Muscle of arm (tissue), 1 donor: ENCODE measurements at regions not wholly inside any gene's neighbourhood (a gene's known extent, or its start where the extent isn't known, plus 50 kb on each side); places are given as distances from the start of the nearest gene placed in this dataset.
A peak's percentile ranks its signal among the peaks of the same experiment; 100 is the strongest.

ENCODE experiments used
- DNase-seq: peaks from one replicate; pipeline ENCODE4 v3.0.0-alpha.2; 2013

DNA sequence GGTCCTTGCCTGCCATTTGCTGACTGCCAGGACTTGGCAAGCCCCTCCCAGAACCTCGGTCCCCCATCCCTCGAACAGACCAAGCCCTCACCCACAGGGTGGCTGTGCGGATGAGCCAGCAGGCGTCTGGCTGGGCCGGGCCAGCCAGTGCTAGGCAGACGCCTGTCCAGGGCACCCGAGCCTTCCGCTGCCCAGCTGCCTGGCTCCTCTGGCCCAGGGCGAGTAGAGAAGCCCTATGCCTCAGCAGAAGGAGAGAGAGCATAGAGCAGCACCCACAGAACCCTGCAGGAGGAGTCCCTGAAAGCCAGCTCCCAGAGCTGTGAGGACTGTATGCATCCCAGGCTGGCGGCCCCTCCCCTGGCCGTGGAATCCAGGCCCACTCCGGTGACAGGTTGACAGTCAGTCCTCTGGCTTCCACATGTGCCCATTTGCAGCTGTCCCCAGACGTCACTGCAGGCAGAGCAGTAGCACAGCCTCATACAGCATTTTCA is 62.1 kb upstream of the GLI2 start:
- DNase-seq = no peak

DNA sequence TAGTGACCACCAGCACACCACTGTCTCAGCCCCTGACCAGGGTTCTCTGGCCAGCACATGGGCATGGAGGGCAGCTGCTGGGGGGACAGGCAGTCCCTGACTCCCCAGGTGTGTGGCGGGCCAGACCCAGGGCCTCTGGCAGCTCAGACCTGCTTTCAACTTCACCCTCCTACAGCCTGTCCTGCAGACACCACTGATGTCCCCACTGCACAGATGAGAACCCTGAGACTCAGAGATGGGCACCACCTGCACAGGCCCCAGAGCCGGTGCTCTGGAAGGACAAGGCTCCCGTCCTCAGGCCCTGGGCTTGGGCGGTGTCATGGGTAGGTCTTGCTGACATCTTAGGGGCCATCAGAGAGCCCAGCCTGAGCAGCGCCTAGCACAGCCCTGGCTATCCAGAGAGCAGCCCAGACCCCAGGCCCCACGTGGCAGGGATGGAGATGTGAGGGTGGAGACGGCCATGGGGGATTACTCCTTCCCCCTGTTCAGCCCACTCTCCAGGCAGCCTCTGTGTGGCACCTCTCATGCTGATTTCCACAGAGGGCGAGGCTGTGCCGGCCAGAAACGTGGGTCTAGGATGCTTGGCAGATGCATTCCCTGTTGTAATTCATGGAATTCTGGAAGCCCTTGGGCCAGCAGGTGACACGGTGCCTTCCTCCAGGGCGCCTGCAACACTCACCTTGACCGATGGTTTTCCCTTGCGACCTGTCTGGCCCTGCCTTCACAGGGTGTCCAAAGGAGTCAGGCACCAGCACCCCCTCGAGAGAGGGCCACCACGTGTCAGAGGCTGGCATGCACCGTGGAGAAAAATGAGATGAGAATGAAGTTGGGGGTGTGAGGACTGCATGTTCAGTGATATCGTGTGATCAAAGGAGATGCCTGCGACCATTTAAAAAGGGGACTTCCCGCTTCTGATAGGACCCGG is 61.2 kb upstream of the GLI2 start:
- no peak for DNase-seq

DNA sequence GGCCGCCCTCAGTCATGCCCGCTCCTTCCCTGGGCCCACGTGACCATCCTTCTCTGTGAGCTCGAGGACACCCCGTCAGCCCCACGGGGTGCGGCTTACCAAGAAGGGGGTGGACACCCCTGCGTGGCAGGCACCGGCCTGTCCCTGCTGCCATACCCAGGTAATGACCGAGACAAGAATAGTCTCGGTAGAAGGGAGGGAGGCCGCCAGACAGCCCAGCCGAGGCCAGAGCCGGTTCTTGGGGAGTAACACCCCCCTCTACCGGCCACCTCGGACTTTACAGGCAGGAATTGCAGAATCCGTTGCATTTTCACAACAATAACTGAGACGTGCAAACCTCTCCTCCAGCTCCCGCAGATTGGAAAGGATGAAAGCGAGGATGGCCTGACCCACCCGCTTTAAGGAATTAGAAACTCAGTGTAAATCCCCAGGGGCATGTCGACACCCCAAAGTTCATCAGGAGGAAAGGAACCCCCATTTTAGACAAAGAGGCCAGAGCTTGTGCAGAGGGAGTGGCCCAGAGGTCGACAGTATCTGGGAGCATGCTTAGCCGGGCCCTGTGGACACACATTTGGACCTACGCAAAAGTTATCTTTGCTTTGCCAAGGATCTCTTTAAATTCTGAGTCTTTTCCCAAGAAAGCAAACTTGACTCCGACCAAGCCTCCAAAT is 60.1 kb upstream of the GLI2 start:
- no peak for DNase-seq

DNA sequence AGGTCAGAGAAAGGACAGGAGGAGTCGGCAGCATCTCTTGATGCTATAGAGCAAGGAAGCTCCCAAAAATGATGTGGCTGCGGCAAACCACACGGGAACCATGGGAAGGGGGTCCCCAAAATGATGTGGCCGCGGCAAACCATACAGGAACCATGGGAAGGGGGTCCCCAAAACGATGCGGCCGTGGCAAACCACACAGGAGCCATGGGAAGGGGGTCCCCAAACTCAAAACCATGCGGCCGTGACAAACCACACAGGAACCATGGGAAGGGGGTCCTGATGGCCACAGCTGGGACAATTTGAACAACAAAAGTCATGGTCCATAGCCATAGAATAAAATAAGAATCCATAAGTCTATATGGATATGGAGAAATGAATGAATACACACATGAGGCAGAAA is 58.4 kb upstream of the GLI2 start:
- DNase-seq = no peak

DNA sequence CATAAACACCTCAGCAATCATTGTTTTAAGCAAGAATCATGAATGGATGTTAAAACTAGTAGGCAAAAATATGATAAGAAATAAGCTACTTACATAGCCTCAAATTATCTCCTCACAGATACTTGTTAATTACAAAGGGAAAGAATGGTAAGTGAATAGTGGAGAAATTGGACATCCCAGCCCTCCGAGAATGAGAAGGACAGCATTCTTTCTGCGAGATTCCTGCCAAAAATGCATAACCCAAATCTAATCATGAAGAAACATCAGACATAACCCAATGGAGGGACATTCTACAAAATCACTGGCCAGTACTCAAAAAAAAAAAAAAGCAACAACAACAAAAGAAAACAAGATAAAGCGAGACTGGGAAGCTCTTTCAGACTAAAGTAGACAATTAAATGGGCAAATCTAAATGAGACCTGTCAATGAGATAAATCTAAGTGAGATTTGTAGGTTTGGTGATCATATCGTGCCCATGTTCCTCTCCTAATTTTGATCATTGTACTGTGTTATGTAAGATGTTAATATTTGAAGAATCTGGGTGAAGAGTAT is 57.9 kb upstream of the GLI2 start:
- no peak for DNase-seq

DNA sequence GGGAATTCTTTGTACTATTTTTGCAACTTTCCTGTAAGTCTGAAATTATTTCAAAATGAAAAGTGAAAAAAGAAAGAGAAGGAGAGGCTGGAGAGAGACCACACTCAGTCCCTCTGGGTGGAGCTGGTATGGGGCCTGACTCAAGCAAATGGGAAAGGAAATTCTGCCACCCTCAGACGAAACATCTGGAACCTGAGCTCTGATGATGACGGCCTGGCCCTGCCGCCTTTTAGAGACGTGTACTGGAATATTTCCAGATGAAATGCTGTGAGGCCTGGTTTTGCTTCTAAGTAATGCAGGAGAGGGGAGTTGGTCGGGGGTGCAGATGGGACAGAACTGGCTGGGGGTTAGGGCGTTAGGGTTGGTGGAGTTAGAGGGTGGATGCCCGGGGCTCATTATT is 57.4 kb upstream of the GLI2 start:
- no peak for DNase-seq

DNA sequence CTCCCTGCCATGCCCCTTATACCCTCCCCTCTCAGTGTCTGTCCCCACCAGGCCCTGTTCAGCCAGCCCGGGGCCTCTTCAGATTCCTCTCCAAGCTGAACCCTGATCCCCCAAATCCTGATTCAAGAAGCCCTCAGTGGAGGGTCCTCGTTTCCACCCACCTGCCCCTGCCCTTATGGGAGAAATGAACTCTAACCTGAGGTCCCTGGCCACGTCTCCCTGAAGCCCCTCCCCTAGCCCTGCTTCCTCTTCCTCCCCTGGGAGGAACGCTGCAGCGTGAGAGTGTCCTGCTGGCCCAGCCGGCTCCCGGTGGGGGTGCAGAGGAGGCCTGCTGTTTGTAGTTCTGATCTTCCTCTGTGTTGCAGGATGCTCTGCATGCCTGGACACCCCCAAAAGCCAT is 56.7 kb upstream of the GLI2 start:
- no peak for DNase-seq

DNA sequence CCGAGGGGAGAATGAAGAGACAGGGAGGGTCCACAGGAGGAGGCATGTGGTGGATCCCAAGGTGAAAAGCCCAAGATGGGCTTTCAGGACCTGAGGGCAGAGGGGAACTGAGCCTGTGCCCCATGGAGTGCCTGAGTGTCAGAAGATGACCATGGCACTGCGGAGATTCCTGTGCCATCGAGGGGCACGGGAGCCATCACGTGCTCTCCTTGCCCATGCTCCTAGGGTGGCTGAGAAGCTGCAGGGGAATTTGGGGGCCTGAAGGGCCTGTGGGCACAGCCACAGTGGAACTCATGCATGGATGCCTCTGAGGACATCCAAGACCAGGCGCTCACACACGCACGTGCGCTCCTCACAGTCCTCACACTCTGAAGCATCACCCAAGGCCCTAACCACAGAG is 56.1 kb upstream of the GLI2 start:
- DNase-seq = no peak

DNA sequence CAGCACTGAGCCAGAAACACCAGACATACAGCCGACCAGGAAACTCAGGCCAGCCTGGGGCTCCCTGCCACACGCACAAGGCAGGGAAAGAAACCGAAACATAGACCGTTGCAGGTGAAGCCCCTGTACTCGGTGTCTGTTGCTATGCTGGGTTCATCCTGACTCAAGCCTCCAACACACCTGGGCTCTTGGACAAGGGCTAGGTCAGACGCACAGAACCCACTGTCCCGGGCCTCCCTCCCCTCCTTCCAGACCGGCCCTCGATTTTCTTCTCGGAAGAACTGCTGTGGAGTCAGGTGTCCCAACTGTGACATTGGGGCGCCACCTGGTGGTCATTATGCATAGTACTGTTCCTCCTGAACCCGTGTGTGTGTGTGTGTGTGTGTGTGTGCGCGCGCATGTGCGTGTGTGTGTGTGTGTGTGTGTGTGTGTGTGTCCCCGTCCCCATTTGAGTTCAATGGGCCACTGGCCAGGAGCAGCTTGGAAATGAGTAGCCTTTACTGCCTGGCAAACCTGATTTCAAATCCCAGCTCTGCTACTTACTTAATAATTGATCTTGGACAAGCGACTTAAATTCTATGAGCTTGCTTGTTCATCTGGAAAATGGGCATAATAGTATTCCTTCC is 55.4 kb upstream of the GLI2 start:
- peak; percentile 89 for DNase-seq

DNA sequence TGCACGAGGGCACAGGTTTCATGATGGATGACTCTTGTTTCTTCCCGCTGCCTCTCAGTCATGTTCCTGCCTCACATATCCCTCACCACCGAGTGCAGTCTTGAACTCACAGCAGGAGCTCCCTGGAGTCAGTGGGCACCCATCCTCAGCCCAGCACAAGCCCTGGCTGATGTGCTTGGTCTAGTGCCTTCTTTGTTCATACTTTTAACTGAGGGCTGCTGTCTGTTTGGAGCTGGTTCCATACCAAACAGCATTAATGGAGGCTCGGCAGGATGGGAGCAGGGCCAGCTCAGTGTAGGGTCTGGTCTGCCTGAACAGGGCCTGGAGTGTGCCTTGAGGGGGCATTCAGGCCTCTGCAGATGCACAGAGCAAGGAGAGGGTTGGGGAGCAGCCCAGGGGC is 54.5 kb upstream of the GLI2 start:
- no peak for DNase-seq

DNA sequence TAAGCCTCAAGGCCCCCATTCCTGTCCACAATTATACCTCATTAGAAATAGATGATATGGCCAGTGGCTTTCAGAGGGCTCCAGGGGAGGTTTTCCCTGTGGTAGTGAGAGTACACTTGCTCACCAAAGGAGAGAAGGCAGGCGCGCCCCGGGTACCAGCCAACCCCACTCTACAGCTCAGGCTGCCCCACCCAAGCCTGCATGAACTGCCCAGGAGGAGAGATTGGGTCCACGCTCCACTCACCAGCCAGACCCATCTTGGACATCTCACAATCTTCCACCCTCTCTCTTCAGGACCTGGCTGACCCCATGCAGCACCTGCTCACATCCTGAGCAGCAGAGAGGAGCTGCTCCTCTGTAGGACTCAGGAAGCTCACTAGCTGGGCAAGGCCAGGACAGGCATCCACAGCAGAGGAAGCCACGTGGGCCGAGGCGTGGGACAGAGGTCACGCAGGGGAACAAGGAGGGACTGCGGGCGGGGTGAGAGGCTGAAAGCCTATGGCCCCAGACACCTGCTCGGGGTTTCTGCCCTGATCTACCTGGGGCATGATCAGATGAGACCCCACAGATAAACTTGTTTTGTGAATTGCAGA is 53.9 kb upstream of the GLI2 start:
- no peak for DNase-seq

DNA sequence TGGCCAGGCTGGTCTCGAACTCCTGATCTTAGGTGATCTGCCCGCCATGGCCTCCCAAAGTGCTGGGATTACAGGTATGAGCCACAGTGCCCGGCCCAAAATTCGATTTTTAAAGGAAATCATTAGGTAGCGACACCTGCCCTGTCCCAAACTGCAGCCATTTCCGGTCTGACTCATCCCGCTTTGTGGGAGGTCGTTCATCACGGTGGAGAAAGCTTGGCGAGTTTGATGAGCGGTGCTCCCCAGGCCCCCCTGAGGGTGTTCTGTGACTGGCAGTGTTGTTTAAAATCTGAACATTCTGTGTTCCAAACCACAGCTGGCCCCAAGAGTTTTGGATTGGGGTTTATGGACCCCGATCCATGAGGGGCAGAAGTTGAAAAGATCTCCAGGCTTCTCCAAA is 53.0 kb upstream of the GLI2 start:
- DNase-seq = no peak

DNA sequence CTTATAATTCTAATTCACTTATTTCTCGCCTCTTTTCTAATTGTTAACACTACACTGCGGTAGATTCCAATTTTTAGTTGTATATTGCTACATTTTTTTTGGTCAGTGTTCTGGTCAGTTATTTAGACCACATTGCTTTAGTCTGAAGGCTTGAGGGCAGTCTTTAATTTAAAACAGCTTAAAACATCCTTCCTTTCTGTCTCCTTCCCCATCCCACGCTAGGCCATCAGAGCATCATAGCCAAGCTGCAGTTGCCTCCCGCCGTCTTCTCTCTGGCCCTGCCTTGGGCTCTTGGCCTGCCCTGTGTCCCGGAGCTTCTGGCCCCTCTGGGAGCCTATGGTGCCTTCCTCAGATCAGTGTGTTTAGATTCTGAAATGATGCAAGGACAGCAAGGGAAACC is 52.6 kb upstream of the GLI2 start:
- DNase-seq = no peak

DNA sequence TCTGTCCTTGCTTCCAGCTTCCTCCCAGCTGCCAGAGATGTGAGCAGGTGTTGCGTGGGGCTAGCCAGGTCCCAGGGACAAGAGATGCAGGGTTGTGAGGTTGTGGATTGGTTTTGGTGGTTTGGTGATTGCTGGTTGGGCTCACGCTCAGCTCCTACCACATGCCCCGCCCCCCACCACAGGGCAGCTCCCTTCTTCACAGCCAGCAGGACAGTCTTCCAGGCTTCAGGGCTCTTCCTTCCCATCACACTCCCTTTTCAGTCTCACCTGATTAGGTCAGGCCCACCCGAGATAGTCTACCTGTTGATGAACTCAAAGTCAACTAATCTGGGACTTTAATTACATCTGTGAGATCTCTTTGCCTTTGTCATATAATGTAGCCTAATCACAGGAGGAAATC is 52.0 kb upstream of the GLI2 start:
- DNase-seq = no peak

DNA sequence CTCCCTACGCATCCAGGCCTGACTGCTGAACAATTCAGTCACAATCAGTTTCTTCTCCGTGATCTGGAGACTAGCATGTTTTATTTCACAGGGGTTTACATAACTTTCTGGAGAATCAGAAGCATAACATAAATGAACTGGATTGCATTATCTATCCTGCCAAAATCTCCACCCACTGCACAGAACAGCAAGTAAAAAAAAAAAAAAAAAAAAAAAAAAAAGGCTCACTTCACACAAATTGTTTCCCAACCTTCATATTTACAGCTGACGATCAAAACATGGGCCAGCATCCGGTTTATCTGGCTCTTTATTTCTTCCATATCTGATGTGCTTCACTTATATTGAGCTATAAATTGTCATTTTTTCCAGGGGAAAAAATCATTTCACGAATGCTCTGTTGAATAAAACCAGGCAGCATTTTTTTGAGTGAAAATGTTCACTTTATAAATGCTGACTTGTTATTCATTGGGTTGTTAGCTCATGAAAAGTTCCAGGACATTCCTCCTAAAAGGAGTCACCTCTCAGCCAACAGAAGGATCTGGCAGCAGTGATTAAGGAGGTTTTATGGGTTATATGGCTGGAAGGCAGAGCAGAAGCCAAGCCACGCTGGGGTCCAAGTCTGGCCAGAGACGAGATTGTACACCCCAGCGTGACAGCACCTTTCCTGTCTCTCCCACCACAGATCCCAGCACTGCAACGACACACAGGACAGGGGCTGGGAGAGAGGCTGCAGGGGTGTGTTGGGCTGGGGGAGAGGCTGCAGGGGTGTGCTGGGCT is 51.2 kb upstream of the GLI2 start:
- peak; percentile 45 for DNase-seq

DNA sequence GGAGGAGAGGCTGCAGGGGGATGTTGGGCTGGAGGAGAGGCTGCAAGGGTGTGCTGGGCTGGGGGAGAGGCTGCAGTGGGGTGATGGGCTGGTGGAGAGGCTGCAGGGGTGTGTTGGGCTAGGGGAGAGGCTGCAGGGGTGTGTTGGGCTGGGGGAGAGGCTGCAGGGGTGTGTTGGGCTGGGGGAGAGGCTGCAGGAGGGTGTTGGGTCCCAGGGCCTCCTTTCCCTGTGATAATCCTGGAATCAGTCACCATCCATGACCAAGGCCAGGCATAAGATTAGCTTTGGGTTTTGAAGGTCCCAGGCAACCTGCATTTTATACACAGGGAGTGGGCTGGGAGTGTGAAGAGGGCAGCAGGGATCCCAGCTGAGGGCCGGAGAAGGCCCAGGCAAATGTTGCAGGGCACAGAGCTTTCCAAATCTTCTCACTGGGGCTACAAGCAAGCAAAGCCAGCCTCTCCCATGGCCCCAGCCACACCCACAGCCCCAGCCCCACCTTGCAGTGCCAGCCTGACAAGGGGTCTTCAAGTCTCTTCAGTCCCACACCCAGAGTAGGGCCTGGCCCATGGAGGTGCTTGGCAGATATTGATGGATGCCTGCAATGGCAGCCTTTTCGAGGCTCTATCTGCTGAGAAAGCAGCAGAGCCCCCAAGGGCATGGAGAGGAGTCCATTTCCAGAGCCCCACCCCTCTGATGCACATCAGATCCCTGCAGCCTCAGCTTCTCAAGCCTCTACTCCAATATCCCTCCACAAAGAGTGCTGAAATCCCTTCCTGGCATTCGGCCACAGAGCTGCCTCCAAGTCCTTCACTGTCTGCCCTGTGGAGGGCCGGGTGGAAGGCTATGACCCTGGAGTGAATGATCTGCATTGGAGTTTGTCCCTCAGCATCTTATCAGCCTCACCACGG is 50.3 kb upstream of the GLI2 start:
- DNase-seq = no peak
